ENCODE measurements at regions not wholly inside any gene's neighbourhood (a gene's known extent, or its start where the extent isn't known, plus 50 kb on each side); places are given as distances from the start of the nearest gene placed in this dataset.

GRCh38 chr1:22365331-22366295 is 86.0 kb upstream of the ZBTB40 start:
- Histone ChIP-seq H3F3A (ENCODE audit: insufficient read depth, low read length) (no peaks in the 10 kb centered on the region), H3K27ac (ENCODE audit: low read length) (no peak overlapping the region), H3K9me2 (replicated peaks; ENCODE audit: insufficient read depth, low read length) (no peaks in the 10 kb centered on the region), H3K4me3 (ENCODE audit: low read length) (no peak overlapping the region), H3K4me2 (ENCODE audit: low read depth, low read length) (no peak overlapping the region), H3K9ac (ENCODE audit: low read length) (no peak overlapping the region), H4K20me1 (ENCODE audit: insufficient read depth, low read length) (no peaks in the 10 kb centered on the region), H3K79me2 (ENCODE audit: low read length) (no peaks in the 10 kb centered on the region), H3K27me3 (replicated peaks; ENCODE audit: insufficient read depth, low read length) (peaks cover 99% of the 10 kb centered on the region), H3K9me3 (replicated peaks; ENCODE audit: insufficient read depth, low read length) (no peaks in the 10 kb centered on the region), H3K4me1 (ENCODE audit: low read length) (no peaks in the 10 kb centered on the region), H2AFZ (ENCODE audit: low read length) (no peak overlapping the region), H3K36me3 (replicated peaks; ENCODE audit: insufficient read depth, low read length) (no peaks in the 10 kb centered on the region)
- no peak for TF ChIP-seq EZH2phosphoT487 (IDR thresholded peaks at IDR 0.05; ENCODE audit: low read length)
- no peak for DNase-seq

GRCh38 chr1:22366346-22366745 is 85.3 kb upstream of the ZBTB40 start:
- peaks cover 99% of the 10 kb centered on the region for H3K27me3 ChIP-seq (replicated peaks; ENCODE audit: insufficient read depth, low read length)
- no peak overlapping the region for H3K27ac ChIP-seq (ENCODE audit: low read length)
- H3F3A ChIP-seq (ENCODE audit: insufficient read depth, low read length) = no peaks in the 10 kb centered on the region
- no peaks in the 10 kb centered on the region for H3K4me1 ChIP-seq (ENCODE audit: low read length)
- H3K9me2 ChIP-seq (replicated peaks; ENCODE audit: insufficient read depth, low read length) = no peaks in the 10 kb centered on the region
- no peak overlapping the region for H2AFZ ChIP-seq (ENCODE audit: low read length)
- no peaks in the 10 kb centered on the region for H3K79me2 ChIP-seq (ENCODE audit: low read length)
- TF ChIP-seq EZH2phosphoT487 (IDR thresholded peaks at IDR 0.05; ENCODE audit: low read length) = no peak
- no peak for TF ChIP-seq EZH2 (optimal IDR thresholded peaks at IDR 0.05; ENCODE audit: low read depth, low read length)
- TF ChIP-seq CTCF (IDR thresholded peaks at IDR 0.05; ENCODE audit: low read length) = no peak
- no peak overlapping the region for H3K4me2 ChIP-seq (ENCODE audit: low read depth, low read length)
- H4K20me1 ChIP-seq (ENCODE audit: insufficient read depth, low read length) = no peaks in the 10 kb centered on the region
- H3K36me3 ChIP-seq (replicated peaks; ENCODE audit: insufficient read depth, low read length) = no peaks in the 10 kb centered on the region
- no peak for DNase-seq
- no peaks in the 10 kb centered on the region for H3K9me3 ChIP-seq (replicated peaks; ENCODE audit: insufficient read depth, low read length)
- no peak overlapping the region for H3K9ac ChIP-seq (ENCODE audit: low read length)
- no peak overlapping the region for H3K4me3 ChIP-seq (ENCODE audit: low read length)

DNA sequence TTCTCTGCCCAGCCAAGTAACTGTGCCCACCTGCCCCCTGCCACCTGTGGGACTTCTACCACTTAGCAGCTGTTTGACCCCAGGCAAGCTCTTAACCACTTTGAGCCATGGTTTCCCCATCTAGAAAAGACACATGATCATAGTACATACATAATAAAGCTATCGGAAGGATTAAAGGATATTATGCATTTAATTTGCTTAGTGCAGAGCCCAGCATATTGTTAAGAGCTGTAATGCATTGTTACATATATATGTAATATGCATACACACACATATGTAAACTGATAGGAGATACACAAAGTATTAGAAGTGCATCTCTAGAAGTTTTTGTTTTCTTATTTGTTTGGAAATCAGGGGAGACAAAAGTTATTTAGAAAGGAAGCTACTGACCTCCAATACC is 83.5 kb upstream of the ZBTB40 start:
- Histone ChIP-seq H3K79me2 (ENCODE audit: low read length) (no peaks in the 10 kb centered on the region), H3K4me3 (ENCODE audit: low read length) (no peak overlapping the region), H4K20me1 (ENCODE audit: insufficient read depth, low read length) (no peaks in the 10 kb centered on the region), H2AFZ (ENCODE audit: low read length) (no peak overlapping the region), H3K9me3 (replicated peaks; ENCODE audit: insufficient read depth, low read length) (no peaks in the 10 kb centered on the region), H3K36me3 (replicated peaks; ENCODE audit: insufficient read depth, low read length) (no peaks in the 10 kb centered on the region), H3K27ac (ENCODE audit: low read length) (no peak overlapping the region), H3K27me3 (replicated peaks; ENCODE audit: insufficient read depth, low read length) (peaks cover 99% of the 10 kb centered on the region), H3K4me2 (ENCODE audit: low read depth, low read length) (no peak overlapping the region), H3F3A (ENCODE audit: insufficient read depth, low read length) (no peaks in the 10 kb centered on the region), H3K9me2 (replicated peaks; ENCODE audit: insufficient read depth, low read length) (no peaks in the 10 kb centered on the region), H3K9ac (ENCODE audit: low read length) (no peak overlapping the region), H3K4me1 (ENCODE audit: low read length) (no peaks in the 10 kb centered on the region)
- TF ChIP-seq EZH2phosphoT487 (IDR thresholded peaks at IDR 0.05; ENCODE audit: low read length) = no peak
- TF ChIP-seq EZH2 (optimal IDR thresholded peaks at IDR 0.05; ENCODE audit: low read depth, low read length) = no peak
- no peak for TF ChIP-seq CTCF (IDR thresholded peaks at IDR 0.05; ENCODE audit: low read length)
- no peak for DNase-seq

All from MM.1S (cell line).